GM12864 (cell line): ENCODE measurements at regions not wholly inside any gene's neighbourhood (a gene's known extent, or its start where the extent isn't known, plus 50 kb on each side); places are given as distances from the start of the nearest gene placed in this dataset.
"Not testable (repeated sequence)": the region's sequence is repeated elsewhere in the genome, so short reads cannot be mapped to it uniquely, and the experiment has no call there.

Experiments used
- DNase-seq: peaks from one replicate; pipeline ENCODE4 v3.0.0-alpha.2; 2011; ENCODE audit warnings: low read depth
- H3K4me3 ChIP-seq: 2 replicates; pipeline ENCODE4 v1.5.1; 2011; ENCODE audit warnings: mild to moderate bottlenecking, low read depth, low read length, control low read depth
- TF ChIP-seq, protein P1 (sequence below): IDR thresholded peaks from 2 replicates; pipeline ENCODE4 v1.5.1; 2011; ENCODE audit warnings: low read depth, mild to moderate bottlenecking, moderate library complexity, low read length, control low read depth, inconsistent platforms; ENCODE audit errors: missing control alignments

DNA sequence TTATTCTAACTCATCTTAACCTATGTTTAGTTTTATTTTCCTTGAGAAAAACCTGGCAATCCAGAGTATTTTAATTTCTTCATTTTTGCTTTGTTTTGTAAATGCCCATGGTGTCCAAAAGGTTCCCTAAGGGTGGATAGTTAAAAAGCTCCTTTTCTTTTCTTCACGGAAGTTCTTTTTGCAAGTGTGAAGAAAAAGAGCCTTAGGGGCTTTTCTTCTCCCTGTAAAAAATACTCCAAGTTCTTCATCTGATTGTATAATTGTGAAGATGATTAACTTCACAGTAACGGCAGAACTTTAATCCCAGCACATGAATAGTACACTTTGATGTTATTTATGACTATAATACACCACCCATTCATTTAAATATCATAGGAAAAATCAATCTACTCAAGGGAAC, 530.2 kb upstream of the LINC00305 start:
- no peak for DNase-seq
- TF ChIP-seq, protein P1, sequence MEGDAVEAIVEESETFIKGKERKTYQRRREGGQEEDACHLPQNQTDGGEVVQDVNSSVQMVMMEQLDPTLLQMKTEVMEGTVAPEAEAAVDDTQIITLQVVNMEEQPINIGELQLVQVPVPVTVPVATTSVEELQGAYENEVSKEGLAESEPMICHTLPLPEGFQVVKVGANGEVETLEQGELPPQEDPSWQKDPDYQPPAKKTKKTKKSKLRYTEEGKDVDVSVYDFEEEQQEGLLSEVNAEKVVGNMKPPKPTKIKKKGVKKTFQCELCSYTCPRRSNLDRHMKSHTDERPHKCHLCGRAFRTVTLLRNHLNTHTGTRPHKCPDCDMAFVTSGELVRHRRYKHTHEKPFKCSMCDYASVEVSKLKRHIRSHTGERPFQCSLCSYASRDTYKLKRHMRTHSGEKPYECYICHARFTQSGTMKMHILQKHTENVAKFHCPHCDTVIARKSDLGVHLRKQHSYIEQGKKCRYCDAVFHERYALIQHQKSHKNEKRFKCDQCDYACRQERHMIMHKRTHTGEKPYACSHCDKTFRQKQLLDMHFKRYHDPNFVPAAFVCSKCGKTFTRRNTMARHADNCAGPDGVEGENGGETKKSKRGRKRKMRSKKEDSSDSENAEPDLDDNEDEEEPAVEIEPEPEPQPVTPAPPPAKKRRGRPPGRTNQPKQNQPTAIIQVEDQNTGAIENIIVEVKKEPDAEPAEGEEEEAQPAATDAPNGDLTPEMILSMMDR = no peak
- H3K4me3 ChIP-seq = no peak overlapping the region

DNA sequence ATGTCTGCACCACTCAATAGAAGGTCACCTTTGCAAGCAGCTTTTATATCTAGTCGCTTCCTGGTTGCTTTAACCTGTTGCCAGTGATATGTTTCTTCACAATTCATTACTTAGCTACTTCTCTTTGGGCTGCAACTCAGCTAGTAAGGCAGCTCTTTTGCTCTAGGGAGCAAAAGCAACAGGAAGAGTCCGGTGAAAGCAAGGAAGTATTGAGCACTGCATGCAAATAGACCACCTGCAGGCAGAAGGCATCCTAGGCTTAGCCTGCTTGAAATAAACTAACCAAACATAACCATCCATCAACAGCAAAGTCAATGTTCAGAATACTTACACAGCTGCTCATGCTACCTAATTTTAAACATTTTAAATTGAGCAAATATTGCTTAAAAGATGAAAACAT, 529.2 kb upstream of the LINC00305 start:
- no peak for DNase-seq
- TF ChIP-seq, protein P1 = no peak
- no peak overlapping the region for H3K4me3 ChIP-seq

DNA sequence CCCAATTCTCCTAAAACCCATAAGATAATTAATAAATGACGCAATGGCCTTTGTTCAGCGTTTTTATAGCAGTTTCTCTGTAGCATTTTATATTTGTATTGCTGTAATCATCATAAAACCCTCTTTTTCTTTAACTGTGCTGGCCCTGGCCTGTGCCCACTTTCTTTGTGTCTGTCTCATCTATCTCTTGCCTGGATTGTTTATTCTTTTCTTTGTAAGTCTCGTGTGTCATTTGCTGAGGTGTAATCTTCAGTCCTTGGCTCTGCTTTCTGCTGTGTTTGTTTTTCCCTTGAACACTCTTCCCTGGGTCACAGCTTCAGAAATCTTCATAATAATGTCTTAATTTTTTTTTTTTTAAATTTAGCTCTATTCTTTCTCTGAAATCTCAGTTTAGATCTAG, 525.8 kb upstream of the LINC00305 start:
- no peak for DNase-seq
- TF ChIP-seq, protein P1 = no peak
- H3K4me3 ChIP-seq = no peak overlapping the region

DNA sequence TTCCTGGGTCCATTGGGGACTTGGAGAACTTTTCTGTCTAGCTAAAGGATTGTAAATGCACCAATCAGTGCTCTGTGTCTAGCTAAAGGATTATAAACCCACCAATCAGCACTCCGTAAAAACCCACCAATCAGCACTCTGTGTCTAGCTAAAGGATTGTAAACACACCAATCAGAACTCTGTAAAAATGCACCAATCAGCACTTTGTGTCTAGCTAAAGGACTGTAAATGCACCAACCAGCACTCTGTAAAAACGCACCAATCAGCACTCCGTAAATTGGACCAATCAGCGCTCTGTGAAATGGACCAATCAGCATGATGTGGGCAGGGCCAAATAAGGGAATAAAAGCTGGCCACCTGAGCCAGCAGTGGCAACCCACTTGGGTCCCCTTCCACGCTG, 522.4 kb upstream of the LINC00305 start:
- H3K4me3 ChIP-seq, DNase-seq: not testable (repeated sequence)

DNA sequence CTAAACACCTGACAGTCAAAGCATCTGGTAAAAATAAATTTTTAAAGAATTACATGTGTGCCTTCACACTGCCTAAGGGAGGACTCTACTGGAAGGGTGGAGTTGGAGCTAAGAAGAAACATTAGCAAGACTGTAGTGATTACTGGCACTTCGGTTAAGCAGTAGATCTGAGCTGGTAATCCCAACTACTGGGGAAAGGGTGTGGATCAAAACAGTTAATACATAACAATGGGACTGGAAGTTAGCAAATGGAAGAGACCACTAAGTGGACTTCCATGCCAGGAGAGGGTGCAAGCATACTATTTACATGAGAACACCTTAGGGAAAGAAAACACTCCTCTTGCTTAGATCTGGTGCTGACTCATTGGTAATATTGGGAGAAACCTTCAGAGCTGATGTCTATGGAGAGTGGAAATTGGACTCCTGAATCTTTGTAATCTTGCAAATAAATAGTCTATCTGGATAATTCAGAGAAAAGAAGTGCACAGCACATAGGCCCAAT, 519.6 kb upstream of the LINC00305 start:
- TF ChIP-seq, protein P1 = no peak
- no peak overlapping the region for H3K4me3 ChIP-seq
- no peak for DNase-seq

DNA sequence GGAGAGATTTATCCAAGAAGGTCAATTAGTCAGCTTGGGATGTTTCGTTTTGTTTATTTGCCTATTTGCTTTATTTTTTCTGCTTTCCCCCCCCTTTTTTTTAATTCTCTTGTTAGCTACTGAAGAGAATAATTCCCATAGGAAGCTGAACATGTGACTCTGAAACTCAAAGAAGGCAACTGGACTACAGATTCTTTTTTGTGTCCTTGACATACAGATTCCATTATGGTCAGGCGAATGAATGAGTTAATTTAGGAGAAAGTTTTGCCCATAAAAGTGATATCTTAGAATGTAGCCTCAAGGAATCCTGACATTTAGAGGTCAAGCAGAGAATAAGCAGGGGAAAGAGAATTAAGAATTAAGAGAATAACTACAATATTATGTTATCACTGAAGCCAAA, 514.2 kb upstream of the LINC00305 start:
- TF ChIP-seq, protein P1 = no peak
- no peak for DNase-seq

DNA sequence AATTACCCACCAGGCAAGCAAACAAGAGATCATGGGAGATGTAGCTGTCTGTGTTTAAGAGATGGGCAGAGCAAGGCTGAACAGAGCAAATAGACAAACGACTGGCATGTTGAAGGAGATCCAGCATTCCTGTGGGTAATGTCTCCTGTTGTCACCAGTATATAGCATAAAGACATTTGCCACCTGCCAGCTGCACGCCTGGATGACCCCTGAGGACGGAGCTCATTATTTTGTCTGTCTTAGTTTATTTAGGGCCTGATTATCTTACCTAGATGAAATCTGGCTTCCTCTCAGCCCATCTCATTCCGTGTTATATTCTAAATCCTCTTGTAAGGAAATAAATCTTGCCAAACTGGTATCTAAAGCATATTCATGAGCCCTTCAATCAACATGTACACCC, 510.3 kb upstream of the LINC00305 start:
- TF ChIP-seq, protein P1 = no peak
- no peak overlapping the region for H3K4me3 ChIP-seq
- DNase-seq = no peak

More for the DNA sequence above, 514.2 kb upstream of the LINC00305 start:
- no peak overlapping the region for H3K4me3 ChIP-seq
